Hippocampal formation (tissue), 2 donors: ENCODE measurements at regions not wholly inside any gene's neighbourhood (a gene's known extent, or its start where the extent isn't known, plus 50 kb on each side); places are given as distances from the start of the nearest gene placed in this dataset.
A peak's percentile ranks its signal among the peaks of the same experiment; 100 is the strongest.
"Not testable (repeated sequence)": the region's sequence is repeated elsewhere in the genome, so short reads cannot be mapped to it uniquely, and the experiment has no call there.

Experiments
- DNase-seq, 2 donors: peaks; one replicate each; lab custom pipeline; 2025; lab: John Stamatoyannopoulos, UW

GRCh38 chr9:73054091-73054490 is 97.6 kb upstream of the ANXA1 start:
- DNase-seq, result no peak

DNA sequence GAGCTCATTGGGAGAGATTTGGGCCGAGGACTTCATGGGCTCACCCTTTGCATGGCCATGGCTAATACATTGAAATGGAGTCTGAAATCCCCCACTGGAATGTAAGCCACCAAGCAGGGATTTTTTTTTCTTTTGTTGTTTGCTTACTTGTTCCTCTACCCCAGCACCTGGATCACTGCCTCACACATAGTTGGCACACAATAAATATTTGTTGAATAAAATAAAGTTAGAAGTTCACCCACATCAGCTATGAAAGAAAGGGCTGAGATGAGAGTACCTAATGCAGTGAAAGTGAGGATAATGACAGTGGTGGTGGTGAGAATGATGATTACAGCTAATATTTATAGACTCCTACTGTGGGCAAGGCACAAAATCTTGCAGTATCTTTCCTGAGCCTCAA is 98.1 kb upstream of the ANXA1 start:
- no peak for DNase-seq

DNA sequence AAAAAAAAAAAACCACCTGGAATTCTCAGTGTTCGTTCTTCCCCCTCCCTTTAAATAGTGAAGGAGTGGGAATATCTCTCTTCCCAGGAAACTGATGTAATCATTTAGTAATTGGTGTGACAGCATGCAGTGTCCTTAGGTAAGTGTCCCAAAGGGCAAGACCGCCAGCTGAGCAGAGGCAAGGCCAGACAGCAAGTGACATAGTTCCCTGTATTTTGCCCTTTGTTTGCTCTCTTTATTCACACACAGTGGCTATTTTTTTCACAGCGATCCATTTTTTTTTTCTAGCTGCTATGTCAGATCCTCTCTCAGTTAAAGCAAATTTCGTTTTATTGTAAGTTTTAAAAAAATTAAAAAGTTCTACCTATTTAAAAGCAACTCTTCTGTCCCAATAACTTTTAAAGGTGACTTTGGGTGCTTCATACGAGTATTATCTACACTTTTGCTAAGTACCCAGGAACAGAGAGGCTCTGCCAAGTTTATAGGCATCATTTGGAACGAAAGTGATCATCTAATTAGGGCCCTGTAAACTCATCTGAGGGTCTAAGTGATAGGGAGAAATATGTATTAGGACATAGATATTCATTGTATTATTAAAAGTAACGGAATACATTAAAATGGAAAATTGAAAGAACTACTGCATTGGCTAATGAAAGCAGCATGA is 98.2 kb upstream of the ALDH1A1 start:
- no peak for DNase-seq

- DNase-seq, result no peak
These were observed 97.4 kb upstream of the ALDH1A1 start for GRCh38 chr9:73050065-73050816.

DNA sequence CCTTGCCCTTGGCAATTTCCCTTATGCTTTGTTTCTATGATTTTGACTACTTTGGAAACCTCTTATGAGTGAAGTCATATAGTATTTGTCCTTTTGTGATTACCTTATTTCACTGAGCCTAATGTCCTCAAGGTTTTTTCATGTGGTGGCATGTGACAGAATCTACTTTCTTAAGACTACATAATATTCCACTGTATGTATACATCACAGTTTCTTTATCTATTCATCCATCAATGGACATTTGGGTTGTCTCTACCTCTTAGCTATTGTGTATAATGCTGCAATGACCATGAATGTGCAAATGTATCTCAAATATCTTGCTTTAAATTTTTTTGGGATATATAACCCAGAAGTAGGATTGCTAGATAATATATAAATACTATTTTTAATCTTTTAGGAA is 96.4 kb upstream of the ALDH1A1 start:
- no peak for DNase-seq

GRCh38 chr9:73046769-73047168 is 93.9 kb upstream of the ALDH1A1 start:
- DNase-seq, result no peak

GRCh38 chr9:73044776-73045175 is 91.9 kb upstream of the ALDH1A1 start:
- not testable (repeated sequence) for DNase-seq

GRCh38 chr9:73042155-73042554 is 89.3 kb upstream of the ALDH1A1 start:
- no peak for DNase-seq

- peak; percentile 1 to 37 for DNase-seq
These were observed 86.7 kb upstream of the ALDH1A1 start for GRCh38 chr9:73039271-73040263.

DNA sequence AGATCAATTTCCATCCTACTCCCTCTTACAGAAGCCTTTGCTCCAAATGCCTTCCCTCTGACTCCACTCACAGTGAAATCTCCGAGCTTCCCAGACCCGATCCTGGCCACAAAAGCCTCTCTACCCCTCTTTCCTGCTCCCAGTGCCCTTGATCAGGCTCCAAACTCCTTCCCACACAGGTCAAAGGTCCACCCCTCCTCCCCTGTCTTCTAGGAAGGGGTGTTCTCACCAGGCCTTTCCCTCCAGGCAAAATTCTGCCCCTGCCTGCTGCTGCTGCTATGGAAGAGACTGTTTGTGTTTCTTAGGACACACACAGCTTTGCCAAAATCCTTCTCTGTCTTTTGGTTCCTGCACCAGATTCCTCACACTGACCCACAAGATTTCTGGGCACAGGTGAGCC is 85.8 kb upstream of the ALDH1A1 start:
- DNase-seq, result peak in 1 of 2 donors; percentile 28

DNA sequence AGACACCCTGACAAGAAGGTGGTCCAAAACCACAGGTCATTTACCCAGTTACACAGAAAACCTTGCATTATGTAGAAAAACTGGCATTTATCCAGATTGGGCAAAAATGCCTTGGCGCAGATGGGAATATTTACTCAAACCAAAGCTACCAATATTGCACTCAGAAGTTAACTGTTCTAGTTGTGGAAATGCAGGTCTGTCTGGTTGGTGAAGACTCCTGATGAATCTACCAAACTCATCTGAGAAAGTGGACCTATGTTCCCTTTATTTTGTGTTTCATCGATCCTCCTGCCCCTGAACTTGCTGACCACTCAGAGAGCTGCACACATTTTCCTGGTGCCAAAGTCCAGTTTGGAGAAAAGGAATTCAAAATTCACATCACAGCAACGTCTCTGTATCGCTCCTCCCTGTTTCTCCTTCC is 85.2 kb upstream of the ALDH1A1 start:
- DNase-seq, result no peak

GRCh38 chr9:73037613-73038012 is 84.8 kb upstream of the ALDH1A1 start:
- no peak for DNase-seq

GRCh38 chr9:73034962-73035361 is 82.1 kb upstream of the ALDH1A1 start:
- DNase-seq, result no peak

- no peak for DNase-seq
These were observed 78.5 kb upstream of the ALDH1A1 start for GRCh38 chr9:73031350-73031749.

DNA sequence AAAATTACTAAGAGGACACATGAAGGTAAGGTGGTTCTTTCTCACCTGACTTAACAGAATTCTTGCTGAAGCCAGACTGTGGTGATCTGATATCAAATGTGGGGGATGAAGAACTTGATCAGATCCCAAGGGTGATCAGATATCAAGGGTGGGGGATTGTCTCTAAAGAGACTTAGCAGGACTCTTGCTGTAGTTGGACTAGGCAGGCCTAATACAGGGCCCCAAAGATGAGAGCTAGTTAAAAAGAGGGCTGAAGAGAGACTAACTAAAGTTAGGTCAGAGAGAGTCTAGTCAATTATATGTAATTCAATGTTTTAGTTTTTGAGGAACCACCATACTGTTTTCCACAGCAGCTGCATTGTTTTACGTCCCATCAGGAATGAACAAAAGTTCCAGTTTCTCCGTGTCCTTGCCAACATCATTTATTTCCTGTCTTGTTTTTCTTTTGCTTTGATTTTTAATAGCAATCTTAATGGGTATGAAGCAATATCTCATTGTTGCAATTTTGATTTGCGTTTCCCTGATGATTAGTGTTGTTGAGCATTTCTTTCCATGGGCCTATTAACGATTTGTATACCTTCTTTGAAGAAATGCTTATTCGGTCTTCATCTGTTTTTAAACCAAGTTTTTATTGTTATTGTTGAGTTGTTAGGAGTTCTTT is 77.6 kb upstream of the ALDH1A1 start:
- DNase-seq, result no peak

DNA sequence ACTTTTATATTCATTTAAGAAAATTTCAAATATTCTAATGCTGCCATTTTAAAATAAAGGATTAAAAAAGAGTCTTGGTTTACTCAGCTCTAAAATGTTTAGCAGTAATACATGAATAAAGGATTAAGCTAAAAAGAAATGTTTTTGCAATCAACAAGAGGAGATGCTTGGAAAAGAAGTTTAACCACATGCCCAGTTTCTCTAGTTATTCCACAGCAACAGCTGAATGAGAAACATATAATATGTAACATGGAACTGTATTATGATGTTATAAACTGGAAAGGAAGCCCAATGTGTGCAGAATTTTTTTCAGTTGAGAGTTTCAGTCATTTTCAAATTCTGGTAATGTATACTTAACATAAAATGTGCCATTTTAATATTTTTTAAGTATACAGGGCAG is 76.5 kb upstream of the ALDH1A1 start:
- DNase-seq, result no peak

DNA sequence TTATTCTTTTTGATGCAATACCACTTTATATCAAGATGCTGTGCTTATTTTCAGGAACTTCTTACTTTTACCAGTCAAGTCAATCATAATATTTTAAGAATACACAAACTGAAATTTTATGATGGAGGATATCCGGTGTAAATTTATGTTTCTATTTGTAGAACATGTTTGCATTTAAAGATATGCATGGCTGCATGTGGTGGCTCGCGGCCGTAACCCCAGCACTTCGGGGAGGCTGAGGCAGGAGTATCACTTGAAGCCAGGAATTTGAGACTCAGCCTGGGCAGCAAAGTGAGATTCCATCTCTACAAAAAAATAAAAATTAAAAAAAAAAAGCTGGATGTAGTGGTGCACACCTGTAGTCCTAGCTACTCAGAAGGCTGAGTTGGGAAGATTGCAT is 73.5 kb upstream of the ALDH1A1 start:
- DNase-seq, result no peak

- no peak for DNase-seq
These were observed 71.8 kb upstream of the ALDH1A1 start for GRCh38 chr9:73024601-73025034.

- peak; percentile 13 to 29 for DNase-seq
These were observed 70.2 kb upstream of the ALDH1A1 start for GRCh38 chr9:73023025-73023541.

DNA sequence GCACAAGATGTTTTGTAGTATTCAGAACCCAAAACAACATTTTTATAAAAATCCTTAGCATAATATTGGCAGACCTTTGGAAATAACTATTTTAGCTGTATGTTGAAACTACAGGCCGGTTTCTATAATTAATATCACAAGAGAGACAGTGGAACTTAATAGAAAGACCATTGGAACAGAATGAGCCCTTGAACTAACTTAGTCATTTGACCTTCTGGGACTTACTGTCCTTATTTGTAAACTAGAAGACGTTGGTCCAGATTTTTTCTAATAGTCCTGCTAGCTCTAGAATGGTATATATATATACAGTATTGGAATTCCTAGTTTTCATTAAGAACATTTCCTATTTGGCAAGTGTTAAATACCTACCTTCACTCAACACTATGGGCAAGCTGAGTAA is 69.5 kb upstream of the ALDH1A1 start:
- DNase-seq, result no peak

DNA sequence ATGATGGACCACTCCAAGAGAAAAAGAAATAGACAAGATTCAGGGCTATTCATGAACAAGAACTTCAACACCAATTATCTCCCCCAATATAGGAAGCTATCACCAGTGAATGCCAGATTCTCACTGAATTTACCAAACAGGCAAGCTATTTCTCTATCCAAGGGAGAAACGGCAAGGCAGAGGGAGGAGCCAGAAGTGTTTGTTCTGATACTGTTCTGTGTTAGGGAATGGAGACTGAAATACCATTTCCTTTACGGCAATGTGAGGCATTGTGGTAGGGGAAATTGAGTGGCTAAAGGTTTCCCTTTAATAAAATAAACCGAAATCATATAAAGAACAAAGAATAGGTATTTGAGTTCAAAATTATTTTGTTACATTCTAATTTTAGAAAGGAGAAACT is 68.0 kb upstream of the ALDH1A1 start:
- no peak for DNase-seq

DNA sequence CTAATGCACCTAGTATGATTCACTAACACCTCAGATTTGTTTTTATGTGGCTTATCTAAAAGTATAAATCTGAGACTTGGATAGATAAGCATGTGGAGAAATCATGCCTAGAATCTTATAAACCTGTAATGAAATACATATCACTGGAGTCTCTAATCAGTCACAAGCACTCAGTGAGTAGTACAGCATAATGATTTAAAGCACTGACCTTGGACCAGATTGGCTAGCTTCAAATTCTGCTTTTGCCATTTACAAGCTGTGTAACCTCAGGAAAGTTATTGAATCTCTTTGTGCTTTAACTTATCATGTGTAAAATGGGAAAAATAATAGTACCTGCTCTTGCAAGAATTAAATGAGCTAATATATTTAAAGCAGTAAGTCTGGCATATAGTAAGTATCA is 61.2 kb upstream of the ALDH1A1 start:
- no peak for DNase-seq
